ENCODE measurements at regions not wholly inside any gene's neighbourhood (a gene's known extent, or its start where the extent isn't known, plus 50 kb on each side); places are given as distances from the start of the nearest gene placed in this dataset.

DNA sequence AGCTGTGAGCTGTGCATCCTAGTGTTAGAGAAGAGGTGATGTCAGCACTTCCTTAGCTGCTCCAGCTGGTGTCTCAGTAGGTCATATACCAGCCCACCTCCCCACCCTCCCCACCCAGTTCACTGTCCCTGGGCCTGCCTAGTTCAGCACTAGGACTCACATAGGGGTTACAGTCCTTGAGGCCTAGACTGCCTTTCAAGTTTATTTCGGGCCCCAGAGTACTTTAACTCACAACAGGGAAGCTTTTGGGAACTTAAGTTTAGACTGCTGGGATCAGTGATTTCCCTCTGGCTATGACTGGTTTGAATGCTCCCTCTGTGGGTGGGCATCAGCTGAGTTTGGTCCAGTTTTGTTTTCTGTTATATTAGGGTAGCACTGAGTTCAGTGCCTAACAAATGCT lies 139.2 kb upstream of the MMS22L start:
- Histone ChIP-seq H3K4me2 (ENCODE audit: low read depth, low read length, poor library complexity, severe bottlenecking) (no peak overlapping the region), H2AFZ (ENCODE audit: low read depth, low read length, severe bottlenecking) (no peak overlapping the region), H3K27ac (ENCODE audit: low read depth, low read length) (no peak overlapping the region), H3K27me3 (ENCODE audit: low read length) (no peaks in the 10 kb centered on the region), H4K20me1 (ENCODE audit: low read depth, low read length) (no peaks in the 10 kb centered on the region), H3K4me3 (ENCODE audit: insufficient read depth, low read length, poor library complexity, severe bottlenecking) (no peak overlapping the region), H3K9me2 (replicated peaks; ENCODE audit: insufficient read depth, low read length) (no peaks in the 10 kb centered on the region), H3K36me3 (ENCODE audit: low read length) (no peaks in the 10 kb centered on the region), H3K9ac (ENCODE audit: low read length) (no peak overlapping the region), H3K79me2 (ENCODE audit: insufficient read depth, low read length) (no peaks in the 10 kb centered on the region), H3F3A (ENCODE audit: insufficient read depth) (no peaks in the 10 kb centered on the region), H3K9me3 (ENCODE audit: insufficient read depth, low read length) (no peaks in the 10 kb centered on the region)
- TF ChIP-seq, protein P1, sequence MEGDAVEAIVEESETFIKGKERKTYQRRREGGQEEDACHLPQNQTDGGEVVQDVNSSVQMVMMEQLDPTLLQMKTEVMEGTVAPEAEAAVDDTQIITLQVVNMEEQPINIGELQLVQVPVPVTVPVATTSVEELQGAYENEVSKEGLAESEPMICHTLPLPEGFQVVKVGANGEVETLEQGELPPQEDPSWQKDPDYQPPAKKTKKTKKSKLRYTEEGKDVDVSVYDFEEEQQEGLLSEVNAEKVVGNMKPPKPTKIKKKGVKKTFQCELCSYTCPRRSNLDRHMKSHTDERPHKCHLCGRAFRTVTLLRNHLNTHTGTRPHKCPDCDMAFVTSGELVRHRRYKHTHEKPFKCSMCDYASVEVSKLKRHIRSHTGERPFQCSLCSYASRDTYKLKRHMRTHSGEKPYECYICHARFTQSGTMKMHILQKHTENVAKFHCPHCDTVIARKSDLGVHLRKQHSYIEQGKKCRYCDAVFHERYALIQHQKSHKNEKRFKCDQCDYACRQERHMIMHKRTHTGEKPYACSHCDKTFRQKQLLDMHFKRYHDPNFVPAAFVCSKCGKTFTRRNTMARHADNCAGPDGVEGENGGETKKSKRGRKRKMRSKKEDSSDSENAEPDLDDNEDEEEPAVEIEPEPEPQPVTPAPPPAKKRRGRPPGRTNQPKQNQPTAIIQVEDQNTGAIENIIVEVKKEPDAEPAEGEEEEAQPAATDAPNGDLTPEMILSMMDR (IDR thresholded peaks at IDR 0.05; ENCODE audit: insufficient read depth, low read length, poor library complexity, severe bottlenecking): no peak
- no peak for TF ChIP-seq EZH2phosphoT487 (conservative IDR thresholded peaks at IDR 0.05; ENCODE audit: low read length)

DNA sequence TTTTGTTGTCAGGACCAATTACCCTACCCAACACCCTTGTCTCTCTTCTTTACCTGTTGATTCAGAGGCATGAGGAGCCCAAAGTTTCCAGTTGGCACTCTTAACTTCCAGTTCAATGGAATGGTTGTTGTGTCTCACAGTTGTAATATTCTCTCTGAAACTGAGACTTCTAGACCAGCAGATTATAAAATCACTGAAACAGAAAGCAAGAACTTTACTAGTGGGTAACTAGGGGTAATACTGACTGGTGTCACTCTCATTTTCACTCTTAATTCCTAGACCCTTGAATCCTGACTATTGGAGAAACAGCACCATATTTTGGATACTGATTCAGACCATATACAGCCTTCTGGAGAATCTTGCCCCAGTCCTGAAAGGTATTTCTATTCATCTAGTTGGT lies 140.2 kb upstream of the MMS22L start:
- TF ChIP-seq EZH2phosphoT487 (conservative IDR thresholded peaks at IDR 0.05; ENCODE audit: low read length): no peak
- TF ChIP-seq, protein P1 (IDR thresholded peaks at IDR 0.05; ENCODE audit: insufficient read depth, low read length, poor library complexity, severe bottlenecking): no peak
- H3K4me2 ChIP-seq (ENCODE audit: low read depth, low read length, poor library complexity, severe bottlenecking): no peak overlapping the region
- H3K27ac ChIP-seq (ENCODE audit: low read depth, low read length): no peak overlapping the region
- H3K79me2 ChIP-seq (ENCODE audit: insufficient read depth, low read length): no peaks in the 10 kb centered on the region
- H4K20me1 ChIP-seq (ENCODE audit: low read depth, low read length): no peaks in the 10 kb centered on the region
- no peaks in the 10 kb centered on the region for H3K36me3 ChIP-seq (ENCODE audit: low read length)
- H2AFZ ChIP-seq (ENCODE audit: low read depth, low read length, severe bottlenecking): no peak overlapping the region
- no peaks in the 10 kb centered on the region for H3F3A ChIP-seq (ENCODE audit: insufficient read depth)
- H3K27me3 ChIP-seq (ENCODE audit: low read length): no peaks in the 10 kb centered on the region
- no peak overlapping the region for H3K9ac ChIP-seq (ENCODE audit: low read length)
- no peaks in the 10 kb centered on the region for H3K9me3 ChIP-seq (ENCODE audit: insufficient read depth, low read length)
- H3K9me2 ChIP-seq (replicated peaks; ENCODE audit: insufficient read depth, low read length): no peaks in the 10 kb centered on the region
- H3K4me3 ChIP-seq (ENCODE audit: insufficient read depth, low read length, poor library complexity, severe bottlenecking): no peak overlapping the region

DNA sequence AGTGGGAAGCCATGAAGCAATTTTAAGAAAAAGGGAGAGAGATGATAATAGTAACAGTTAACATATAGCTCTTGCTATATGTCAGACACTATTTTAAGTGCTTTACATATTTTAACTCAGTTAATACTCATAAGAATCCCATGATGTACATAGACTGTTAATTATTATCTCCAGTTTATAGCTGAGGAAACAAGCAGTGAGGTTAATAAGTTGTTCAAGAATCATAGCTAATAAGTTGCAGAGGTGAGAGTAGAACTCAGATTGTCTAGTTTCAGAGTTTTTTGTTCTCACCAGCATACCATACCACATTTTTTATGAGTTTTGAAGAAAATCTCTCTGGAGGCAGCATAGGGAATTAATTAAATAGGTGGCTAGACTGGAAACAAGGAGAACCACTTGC lies 144.6 kb upstream of the MMS22L start:
- Histone ChIP-seq H3K4me2 (ENCODE audit: low read depth, low read length, poor library complexity, severe bottlenecking) (no peak overlapping the region), H3K4me3 (ENCODE audit: insufficient read depth, low read length, poor library complexity, severe bottlenecking) (no peak overlapping the region), H3K27me3 (ENCODE audit: low read length) (no peaks in the 10 kb centered on the region), H3K36me3 (ENCODE audit: low read length) (no peaks in the 10 kb centered on the region), H4K20me1 (ENCODE audit: low read depth, low read length) (no peaks in the 10 kb centered on the region), H3K27ac (ENCODE audit: low read depth, low read length) (no peak overlapping the region), H2AFZ (ENCODE audit: low read depth, low read length, severe bottlenecking) (no peak overlapping the region), H3K9ac (ENCODE audit: low read length) (no peak overlapping the region), H3K9me2 (replicated peaks; ENCODE audit: insufficient read depth, low read length) (no peaks in the 10 kb centered on the region), H3K9me3 (ENCODE audit: insufficient read depth, low read length) (no peaks in the 10 kb centered on the region), H3K79me2 (ENCODE audit: insufficient read depth, low read length) (no peaks in the 10 kb centered on the region), H3F3A (ENCODE audit: insufficient read depth) (no peaks in the 10 kb centered on the region)
- no peak for TF ChIP-seq EZH2phosphoT487 (conservative IDR thresholded peaks at IDR 0.05; ENCODE audit: low read length)
- TF ChIP-seq, protein P1 (IDR thresholded peaks at IDR 0.05; ENCODE audit: insufficient read depth, low read length, poor library complexity, severe bottlenecking): no peak
